Common myeloid progenitor, CD34-positive (primary cell): ENCODE measurements at regions not wholly inside any gene's neighbourhood (a gene's known extent, or its start where the extent isn't known, plus 50 kb on each side); places are given as distances from the start of the nearest gene placed in this dataset.
"Not testable (repeated sequence)": the region's sequence is repeated elsewhere in the genome, so short reads cannot be mapped to it uniquely, and the experiment has no call there.

Source experiments
- CTCF ChIA-PET: fragments of 350-600 bp; sonication (Branson Sonifier 250); formaldehyde crosslinking; loops from one replicate; lab custom pipeline; 2021; ENCODE audit warnings: antibody characterized with exemption; lab: Charles Lee
- POLR2A ChIA-PET: fragments of 350-600 bp; sonication (Branson Sonifier 250); formaldehyde crosslinking; loops from one replicate; lab custom pipeline; 2021; ENCODE audit warnings: antibody characterized with exemption; lab: Charles Lee
- DNase-seq, 3 donors: peaks; one replicate each; pipeline versions ENCODE4 v3.0.0 to v3.0.0-alpha.2; 2013
- H3K27ac ChIP-seq, 2 experiments: 1 replicate in 1 of 2; 2 replicates in 1 of 2; pipeline ENCODE4 v1.7.0; 2013; ENCODE audit warnings: inconsistent platforms in 2 of 2, low read length in 2 of 2, mild to moderate bottlenecking in 2 of 2, low read depth in 1 of 2, moderate library complexity in 1 of 2; ENCODE audit not compliant: severe bottlenecking in 2 of 2, insufficient read depth in 1 of 2, poor library complexity in 1 of 2
- H3K27me3 ChIP-seq, 5 experiments: replicated peaks in 2 of 5; 1 replicate in 3 of 5; 2 replicates in 2 of 5; pipeline versions ENCODE4 v1.6.1 to v1.7.0; 2013; ENCODE audit warnings: low read length in 4 of 5, mild to moderate bottlenecking in 2 of 5, moderate library complexity in 2 of 5, inconsistent platforms in 1 of 5; ENCODE audit not compliant: insufficient read depth in 5 of 5, control insufficient read depth in 4 of 5
- H3K36me3 ChIP-seq, 4 experiments: 1 replicate in 2 of 4; 2 replicates in 2 of 4; pipeline versions ENCODE4 v1.6.1 to v1.7.0; 2013; ENCODE audit warnings: low read length in 3 of 4, control low read depth in 1 of 4, mild to moderate bottlenecking in 1 of 4; ENCODE audit not compliant: control insufficient read depth in 4 of 4, insufficient read depth in 4 of 4
- H3K4me1 ChIP-seq, 4 experiments: 1 replicate in 3 of 4; 2 replicates in 1 of 4; pipeline versions ENCODE4 v1.6.1 to v1.7.1; 2013; ENCODE audit warnings: low read length in 3 of 4, mild to moderate bottlenecking in 3 of 4, control low read depth in 1 of 4, inconsistent platforms in 1 of 4, moderate library complexity in 1 of 4; ENCODE audit not compliant: control insufficient read depth in 4 of 4, insufficient read depth in 4 of 4; ENCODE audit errors: control extremely low read depth in 1 of 4
- H3K4me3 ChIP-seq, 7 experiments: 1 replicate in 4 of 7; 2 replicates in 3 of 7; pipeline versions ENCODE4 v1.5.1 to v1.7.0; 2013; ENCODE audit warnings: mild to moderate bottlenecking in 7 of 7, low read length in 6 of 7, moderate library complexity in 6 of 7, inconsistent platforms in 2 of 7, low read depth in 2 of 7, control low read depth in 1 of 7; ENCODE audit not compliant: insufficient read depth in 4 of 7, control insufficient read depth in 1 of 7; ENCODE audit errors: extremely low read depth in 1 of 7
- H3K9me3 ChIP-seq, 5 experiments: 1 replicate in 4 of 5; 2 replicates in 1 of 5; pipeline versions ENCODE4 v1.6.1 to v1.7.1; 2013; ENCODE audit warnings: low read length in 4 of 5, mild to moderate bottlenecking in 2 of 5, inconsistent platforms in 1 of 5, low read depth in 1 of 5, moderate library complexity in 1 of 5; ENCODE audit not compliant: control insufficient read depth in 4 of 5, insufficient read depth in 2 of 5; ENCODE audit errors: control extremely low read depth in 1 of 5
- WGBS: methylation state at CpG from one replicate; pipeline ENCODE4 v1.1.5; 2013; ENCODE audit not compliant: insufficient coverage; 5-methylcytosine and 5-hydroxymethylcytosine counted together

- WGBS: 90% methylated on average over 8 of the region's 9 CpGs
- POLR2A ChIA-PET: not testable (repeated sequence)
Measured at GRCh38 chr5:53799644-53800043, 239.2 kb downstream of the NDUFS4 start.

GRCh38 chr5:53808392-53808791 is 248.0 kb downstream of the NDUFS4 start:
- DNase-seq, CTCF ChIA-PET, H3K9me3 ChIP-seq, H3K36me3 ChIP-seq, H3K4me1 ChIP-seq, POLR2A ChIA-PET, H3K27ac ChIP-seq, H3K4me3 ChIP-seq, H3K27me3 ChIP-seq: not testable (repeated sequence)
- whole genome bisulfite sequencing: no CpG with 5 or more reads among the region's 4 CpGs

More at GRCh38 chr5:53799644-53800043, 239.2 kb downstream of the NDUFS4 start:
- H3K4me1 ChIP-seq, CTCF ChIA-PET, H3K27ac ChIP-seq, H3K27me3 ChIP-seq, DNase-seq, H3K4me3 ChIP-seq, H3K36me3 ChIP-seq: not testable (repeated sequence)
- peaks cover 0 to 11% (median 0%) of the 10 kb centered on the region in 5 experiments for H3K9me3 ChIP-seq

GRCh38 chr5:53814819-53815218 is 254.4 kb downstream of the NDUFS4 start:
- no peak for DNase-seq
- H3K27me3 ChIP-seq: no peaks in the 10 kb centered on the region
- no peak overlapping the region for H3K4me3 ChIP-seq
- no peaks in the 10 kb centered on the region for H3K4me1 ChIP-seq
- H3K27ac ChIP-seq: no peak overlapping the region
- ChIA-PET CTCF (no interaction called here), POLR2A (no interaction called here)
- peaks cover 0 to 5% (median 0%) of the 10 kb centered on the region in 5 experiments for H3K9me3 ChIP-seq
- no CpG with 5 or more reads among the region's 2 CpGs for WGBS
- H3K36me3 ChIP-seq: no peaks in the 10 kb centered on the region

GRCh38 chr5:53815471-53815870 is 255.0 kb downstream of the NDUFS4 start:
- H3K27me3 ChIP-seq: no peaks in the 10 kb centered on the region
- WGBS: 100% methylated on average over 1 of the region's 2 CpGs
- no peak overlapping the region for H3K27ac ChIP-seq
- CTCF ChIA-PET: no interaction called here
- H3K9me3 ChIP-seq: peaks cover 0 to 5% (median 0%) of the 10 kb centered on the region in 5 experiments
- no peak for DNase-seq
- POLR2A ChIA-PET: no interaction called here
- H3K4me1 ChIP-seq: no peaks in the 10 kb centered on the region
- H3K36me3 ChIP-seq: no peaks in the 10 kb centered on the region
- H3K4me3 ChIP-seq: no peak overlapping the region

GRCh38 chr5:53817183-53817582 is 256.7 kb downstream of the NDUFS4 start:
- Histone ChIP-seq H3K27me3 (no peaks in the 10 kb centered on the region), H3K27ac (no peak overlapping the region), H3K36me3 (no peaks in the 10 kb centered on the region), H3K4me1 (no peaks in the 10 kb centered on the region), H3K4me3 (no peak overlapping the region), H3K9me3 (no peaks in the 10 kb centered on the region)
- ChIA-PET CTCF (no interaction called here), POLR2A (no interaction called here)
- no peak for DNase-seq

GRCh38 chr5:53819482-53819881 is 259.0 kb downstream of the NDUFS4 start:
- Histone ChIP-seq H3K4me1 (no peaks in the 10 kb centered on the region), H3K27me3 (no peaks in the 10 kb centered on the region), H3K9me3 (no peaks in the 10 kb centered on the region), H3K4me3 (no peak overlapping the region), H3K27ac (no peak overlapping the region), H3K36me3 (no peaks in the 10 kb centered on the region)
- no peak for DNase-seq
- ChIA-PET POLR2A (no interaction called here), CTCF (no interaction called here)
- 97% methylated on average over 7 of the region's 8 CpGs for WGBS

- Histone ChIP-seq H3K27me3 (no peaks in the 10 kb centered on the region), H3K4me3 (no peak overlapping the region), H3K36me3 (no peaks in the 10 kb centered on the region), H3K4me1 (no peaks in the 10 kb centered on the region), H3K9me3 (no peaks in the 10 kb centered on the region), H3K27ac (no peak overlapping the region)
- 92% methylated on average over 2 of the region's 2 CpGs for WGBS
- CTCF ChIA-PET: interaction anchor here (1.2 kb wide), 1 partner anchor 19 kb away, joined by 3 read pairs; no protein-coding TSS in a partner anchor
- POLR2A ChIA-PET: no interaction called here
- DNase-seq: no peak
Measured at GRCh38 chr5:53820119-53820801, 259.8 kb downstream of the NDUFS4 start.
